K562 (cell line): ENCODE measurements at regions not wholly inside any gene's neighbourhood (a gene's known extent, or its start where the extent isn't known, plus 50 kb on each side); places are given as distances from the start of the nearest gene placed in this dataset.

Source experiments
- ATAC-seq: fragments of 200-7000 bp; cut with Tn5 transposase; 3 replicates; pipeline ENCODE4 v1.9.1; 2020; ENCODE audit warnings: moderate library complexity
- BruUV-seq: library from RNA; stranded (reverse); fragments of 400-500 nt; replicated peaks from 2 replicates; lab custom pipeline; 2021; lab: Mats Ljungman, UMichigan
- CTCF ChIA-PET: fragments of 300-600 bp; formaldehyde crosslinking; extraction: SDS; loops from one replicate; lab custom pipeline; 2021; ENCODE audit warnings: low intra/inter-chr PET ratio; lab: Yijun Ruan, JAX
- POLR2A ChIA-PET: fragments of 300-600, 350-650 bp; sonication (Branson Sonifier 250); formaldehyde crosslinking; extraction: SDS; loops from one replicate; lab custom pipeline; 2021; ENCODE audit warnings: antibody characterized with exemption, inconsistent platforms; lab: Yijun Ruan, JAX
- DNase-seq, 4 experiments: peaks; one replicate each; pipeline versions ENCODE4 v3.0.0 to v3.0.0-alpha.2; 2011 to 2018; ENCODE audit warnings: low spot score in 3 of 4, mixed read lengths in 3 of 4; ENCODE audit errors: extremely low read depth in 1 of 4
- FAIRE-seq: peaks from 2 replicates; lab custom pipeline; 2011; peaks lifted over from hg19 to GRCh38; lab: Jason Lieb, UNC
- H2AFZ ChIP-seq: 2 replicates; pipeline ENCODE4 v1.6.0; 2011; ENCODE audit warnings: low read depth, low read length, control low read depth, inconsistent platforms
- H3K27ac ChIP-seq: fragments of 200-600 bp; 3 replicates; pipeline ENCODE4 v1.8.0; 2011; ENCODE audit warnings: low read depth, mild to moderate bottlenecking, control low read depth, inconsistent platforms, low read length, moderate library complexity, mixed read lengths; ENCODE audit errors: extremely low read depth
- H3K27me3 ChIP-seq, 2 experiments: fragments of 300-600 bp in 1 of 2; 2 replicates in 1 of 2; 3 replicates in 1 of 2; pipeline versions ENCODE4 v1.6.0 to v1.8.0; 2011; ENCODE audit warnings: inconsistent platforms in 2 of 2, low read length in 2 of 2, mild to moderate bottlenecking in 1 of 2, mixed read lengths in 1 of 2, moderate library complexity in 1 of 2; ENCODE audit not compliant: control insufficient read depth in 2 of 2, insufficient read depth in 2 of 2
- H3K36me3 ChIP-seq: fragments of 300-600 bp; 3 replicates; pipeline ENCODE4 v1.8.0; 2011; ENCODE audit warnings: mild to moderate bottlenecking, low read length, inconsistent platforms; ENCODE audit not compliant: control insufficient read depth, insufficient read depth
- H3K4me1 ChIP-seq, 2 experiments: fragments of 200-600 bp in 1 of 2; replicated peaks in 1 of 2; 2 replicates in 1 of 2; 3 replicates in 1 of 2; pipeline versions ENCODE4 v1.5.1 to v1.8.0; 2011; ENCODE audit warnings: inconsistent platforms in 2 of 2, low read length in 2 of 2, mild to moderate bottlenecking in 1 of 2, mixed read lengths in 1 of 2, moderate library complexity in 1 of 2; ENCODE audit not compliant: control insufficient read depth in 2 of 2, insufficient read depth in 2 of 2
- H3K4me2 ChIP-seq: 2 replicates; pipeline ENCODE4 v1.6.1; 2011; ENCODE audit warnings: low read length, control low read depth, inconsistent platforms, mixed read lengths; ENCODE audit not compliant: insufficient read depth
- H3K4me3 ChIP-seq: fragments of 200-600 bp; sonication (generic), shearing (Covaris generic); 2 replicates; pipeline ENCODE4 v1.5.1; 2016; ENCODE audit warnings: control low read depth, inconsistent platforms
- H3K79me2 ChIP-seq: fragments of 200-600 bp; 3 replicates; pipeline ENCODE4 v1.8.0; 2011; ENCODE audit warnings: low read length, inconsistent platforms; ENCODE audit not compliant: control insufficient read depth, insufficient read depth
- H3K9ac ChIP-seq, 2 experiments: 2 replicates each; pipeline versions ENCODE4 v1.6.0 to v1.6.1; 2011; ENCODE audit warnings: low read depth in 2 of 2, low read length in 2 of 2, control low read depth in 1 of 2, inconsistent platforms in 1 of 2, mild to moderate bottlenecking in 1 of 2, mixed read lengths in 1 of 2; ENCODE audit not compliant: insufficient read depth in 1 of 2
- H3K9me1 ChIP-seq: one replicate; pipeline ENCODE4 v1.6.0; 2011; ENCODE audit warnings: inconsistent platforms, mild to moderate bottlenecking, low read length, moderate library complexity; ENCODE audit not compliant: control insufficient read depth, insufficient read depth
- H3K9me3 ChIP-seq: replicated peaks from 2 replicates; pipeline ENCODE4 v1.5.1; 2011; ENCODE audit warnings: low read depth, low read length, inconsistent platforms; ENCODE audit not compliant: control insufficient read depth, insufficient read depth
- H4K20me1 ChIP-seq: replicated peaks from 2 replicates; pipeline ENCODE4 v1.6.1; 2011; ENCODE audit warnings: low read length, inconsistent platforms, mixed read lengths; ENCODE audit not compliant: control insufficient read depth, insufficient read depth
- CBFB ChIP-seq: sonication (generic); formaldehyde crosslinking; IDR thresholded peaks from 2 replicates; pipeline ENCODE4 v1.4.0; 2020; ENCODE audit warnings: mild to moderate bottlenecking, missing genetic modification reagents
- CTBP1 ChIP-seq: fragments of 450-650 bp; IDR thresholded peaks from 2 replicates; pipeline ENCODE4 v1.6.1; 2016; ENCODE audit warnings: borderline replicate concordance
- FOSL1 ChIP-seq: fragments of 200-800 bp; sonication (Bioruptor generic); conservative IDR thresholded peaks from 2 replicates; pipeline ENCODE4 v1.6.1; 2016; ENCODE audit warnings: missing genetic modification characterization, missing compliant biosample characterization
- FOXJ2 ChIP-seq: fragments of 200-800 bp; sonication (Bioruptor generic); IDR thresholded peaks from 2 replicates; pipeline ENCODE4 v1.6.1; 2016; ENCODE audit warnings: missing genetic modification characterization, missing compliant biosample characterization
- MED1 ChIP-seq: sonication (generic); formaldehyde crosslinking; IDR thresholded peaks from 2 replicates; pipeline ENCODE4 v1.8.1; 2023; ENCODE audit warnings: missing genetic modification reagents, borderline replicate concordance
- MTA1 ChIP-seq: fragments of 450-650 bp; IDR thresholded peaks from 2 replicates; pipeline ENCODE4 v1.6.1; 2017; ENCODE audit warnings: borderline replicate concordance
- NKRF ChIP-seq: fragments of 450-650 bp; IDR thresholded peaks from 2 replicates; pipeline ENCODE4 v1.6.1; 2016; ENCODE audit warnings: borderline replicate concordance
- NR1H2 ChIP-seq: sonication (generic); formaldehyde crosslinking; IDR thresholded peaks from 2 replicates; pipeline ENCODE4 v1.4.0; 2020; ENCODE audit warnings: mild to moderate bottlenecking, missing genetic modification reagents
- PBX2 ChIP-seq, 2 experiments: IDR thresholded peaks in 1 of 2; conservative IDR thresholded peaks in 1 of 2; 2 replicates each; pipeline ENCODE4 v1.6.1; 2016; ENCODE audit warnings: low read depth in 2 of 2, mild to moderate bottlenecking in 1 of 2, missing compliant biosample characterization in 1 of 2, missing genetic modification characterization in 1 of 2, moderate library complexity in 1 of 2
- POLR2AphosphoS2 ChIP-seq: IDR thresholded peaks from 2 replicates; pipeline ENCODE4 v1.6.1; 2012; ENCODE audit warnings: low read length, improper control_type of control experiment
- ZFP36 ChIP-seq: fragments of 150-350 bp; IDR thresholded peaks from 2 replicates; pipeline ENCODE4 v1.6.1; 2018; ENCODE audit warnings: low read length, low read depth; ENCODE audit not compliant: partially characterized antibody
- ZNF239 ChIP-seq: fragments of 250-450 bp; sonication (Bioruptor Pico); IDR thresholded peaks from 2 replicates; pipeline ENCODE4 v1.4.0; 2020; ENCODE audit warnings: mild to moderate bottlenecking
- ZNF584 ChIP-seq: fragments of 200-800 bp; sonication (Bioruptor generic); IDR thresholded peaks from 2 replicates; pipeline ENCODE4 v1.6.1; 2016; ENCODE audit warnings: low read depth, mild to moderate bottlenecking, missing genetic modification characterization, missing compliant biosample characterization
- WGBS: fragments of 100-300 bp; shearing (Covaris generic); methylation state at CpG from one replicate; pipeline ENCODE4 v1.1.6; 2016; ENCODE audit warnings: low coverage, mixed read lengths; ENCODE audit not compliant: insufficient coverage; ENCODE audit errors: missing lambda C conversion rate; 5-methylcytosine and 5-hydroxymethylcytosine counted together
- in situ Hi-C: fragments of 300-500 bp; cut with MboI; formaldehyde crosslinking; loops from 4 replicates; pipeline ENCODE4 v1.15.0; 2018; ENCODE audit warnings: inconsistent platforms, mixed read lengths
- intact Hi-C: fragments of 100-400 bp; cut with micrococcal nuclease; formaldehyde crosslinking; loops from 2 replicates; pipeline ENCODE4 v1.14.2; 2022

- Histone ChIP-seq H3K27ac (no peak overlapping the region), H3K27me3 (no peaks in the 10 kb centered on the region), H3K36me3 (peaks cover 3% of the 10 kb centered on the region; the same call in 1 of the 3 replicates), H3K9ac (no peak overlapping the region), H3K79me2 (no peaks in the 10 kb centered on the region), H3K4me2 (no peak overlapping the region), H3K9me1 (no peaks in the 10 kb centered on the region), H2AFZ (no peak overlapping the region), H3K9me3 (no peaks in the 10 kb centered on the region), H3K4me3 (no peak overlapping the region), H3K4me1 (no peaks in the 10 kb centered on the region), H4K20me1 (no peaks in the 10 kb centered on the region)
- intact Hi-C loops: no loop called here
- in situ Hi-C loops: no loop called here
- 90% methylated on average over 4 of the region's 4 CpGs for WGBS
- FAIRE-seq: no peak
- ChIA-PET POLR2A (no interaction called here), CTCF (no interaction called here)
- BruUV-seq: no TSS peak
- TF ChIP-seq NKRF (no peak), CTBP1 (no peak)
- ATAC-seq: no peak
- no peak for DNase-seq
Observed at GRCh38 chr12:74144396-74144795, 393.2 kb upstream of the ATXN7L3B start.

- ChIA-PET CTCF (no interaction called here), POLR2A (no interaction called here)
- H3K9ac ChIP-seq: no peak overlapping the region
- H3K27ac ChIP-seq: no peak overlapping the region
- ATAC-seq (no peak), DNase-seq (no peak), FAIRE-seq (no peak)
- H3K36me3 ChIP-seq: peaks cover 3% of the 10 kb centered on the region; the same call in 1 of the 3 replicates
- no peaks in the 10 kb centered on the region for H3K27me3 ChIP-seq
- intact Hi-C loops (no loop called here), in situ Hi-C loops (no loop called here)
- no peak overlapping the region for H3K4me3 ChIP-seq
- H3K79me2 ChIP-seq: no peaks in the 10 kb centered on the region
- no peak overlapping the region for H2AFZ ChIP-seq
- no peaks in the 10 kb centered on the region for H3K9me1 ChIP-seq
- H3K4me2 ChIP-seq: no peak overlapping the region
- no peaks in the 10 kb centered on the region for H4K20me1 ChIP-seq
- no peaks in the 10 kb centered on the region for H3K4me1 ChIP-seq
- BruUV-seq: no TSS peak
- 6% methylated on average over 1 of the region's 1 CpG for WGBS
- H3K9me3 ChIP-seq: no peaks in the 10 kb centered on the region
- TF ChIP-seq MED1 (CRISPR knock-in tag) (no peak), ZNF239 (CRISPR knock-in tag) (no peak), FOSL1 (no peak), MTA1 (no peak), NR1H2 (CRISPR knock-in tag) (no peak), CBFB (CRISPR knock-in tag) (no peak), ZFP36 (no peak), POLR2AphosphoS2 (no peak), PBX2 (CRISPR knock-in tag; IDR thresholded peaks at IDR 0.05; ENCODE audit: low read depth) (no peak), PBX2 (tag; conservative IDR thresholded peaks at IDR 0.05; ENCODE audit: low read depth) (peak; percentile 41; the same call in 1 of the 2 replicates), FOXJ2 (tag) (no peak), ZNF584 (CRISPR knock-in tag) (no peak)
Observed at GRCh38 chr12:74145328-74145727, 392.3 kb upstream of the ATXN7L3B start.
